Upper lobe of right lung (tissue), 1 donor: ENCODE measurements at regions not wholly inside any gene's neighbourhood (a gene's known extent, or its start where the extent isn't known, plus 50 kb on each side); places are given as distances from the start of the nearest gene placed in this dataset.

Source experiments
- ATAC-seq: fragments of 200-7000 bp; cut with Tn5 transposase; one replicate; pipeline ENCODE4 v1.9.1; 2020; ENCODE audit warnings: mild to moderate bottlenecking, moderate library complexity
- DNase-seq: peaks from one replicate; pipeline ENCODE4 v3.0.0-alpha.2; 2020
- H3K27ac ChIP-seq: fragments of 200-600 bp; one replicate; pipeline ENCODE4 v1.8.0; 2022
- H3K27me3 ChIP-seq: fragments of 200-600 bp; one replicate; pipeline ENCODE4 v1.8.0; 2022; ENCODE audit warnings: mild to moderate bottlenecking
- H3K36me3 ChIP-seq: fragments of 200-600 bp; one replicate; pipeline ENCODE4 v1.8.0; 2022
- H3K4me1 ChIP-seq: fragments of 200-600 bp; one replicate; pipeline ENCODE4 v1.8.0; 2022
- H3K4me3 ChIP-seq: fragments of 200-600 bp; one replicate; pipeline ENCODE4 v1.8.0; 2022; ENCODE audit warnings: mild to moderate bottlenecking
- H3K9me3 ChIP-seq: fragments of 200-600 bp; one replicate; pipeline ENCODE4 v1.8.0; 2022
- intact Hi-C: fragments of 100-400 bp; cut with DNase I; formaldehyde crosslinking; loops from one replicate; pipeline ENCODE4 v1.11.0; 2022
- TF ChIP-seq, protein P1 (sequence below): fragments of 200-600 bp; IDR thresholded peaks from one replicate; pipeline ENCODE4 v1.8.0; 2022; ENCODE audit warnings: antibody characterized with exemption
- donor health status: DM: no; HTN: yes; CAD: no; lungs with severe emphysema.

- no peaks in the 10 kb centered on the region for H3K27me3 ChIP-seq
- TF ChIP-seq, protein P1, sequence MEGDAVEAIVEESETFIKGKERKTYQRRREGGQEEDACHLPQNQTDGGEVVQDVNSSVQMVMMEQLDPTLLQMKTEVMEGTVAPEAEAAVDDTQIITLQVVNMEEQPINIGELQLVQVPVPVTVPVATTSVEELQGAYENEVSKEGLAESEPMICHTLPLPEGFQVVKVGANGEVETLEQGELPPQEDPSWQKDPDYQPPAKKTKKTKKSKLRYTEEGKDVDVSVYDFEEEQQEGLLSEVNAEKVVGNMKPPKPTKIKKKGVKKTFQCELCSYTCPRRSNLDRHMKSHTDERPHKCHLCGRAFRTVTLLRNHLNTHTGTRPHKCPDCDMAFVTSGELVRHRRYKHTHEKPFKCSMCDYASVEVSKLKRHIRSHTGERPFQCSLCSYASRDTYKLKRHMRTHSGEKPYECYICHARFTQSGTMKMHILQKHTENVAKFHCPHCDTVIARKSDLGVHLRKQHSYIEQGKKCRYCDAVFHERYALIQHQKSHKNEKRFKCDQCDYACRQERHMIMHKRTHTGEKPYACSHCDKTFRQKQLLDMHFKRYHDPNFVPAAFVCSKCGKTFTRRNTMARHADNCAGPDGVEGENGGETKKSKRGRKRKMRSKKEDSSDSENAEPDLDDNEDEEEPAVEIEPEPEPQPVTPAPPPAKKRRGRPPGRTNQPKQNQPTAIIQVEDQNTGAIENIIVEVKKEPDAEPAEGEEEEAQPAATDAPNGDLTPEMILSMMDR: no peak
- no peak overlapping the region for H3K4me3 ChIP-seq
- DNase-seq (no peak), ATAC-seq (no peak)
- H3K9me3 ChIP-seq: no peaks in the 10 kb centered on the region
- intact Hi-C loops: no loop called here
- no peak overlapping the region for H3K27ac ChIP-seq
- H3K4me1 ChIP-seq: peaks cover 6% of the 10 kb centered on the region
- H3K36me3 ChIP-seq: no peaks in the 10 kb centered on the region
Observed at GRCh38 chr1:82706741-82707140, 906.0 kb downstream of the ADGRL2 start.

- no peak for ATAC-seq
Observed at GRCh38 chr1:82704966-82705365, 904.2 kb downstream of the ADGRL2 start.

GRCh38 chr1:82704393-82704792 is 903.7 kb downstream of the ADGRL2 start:
- Histone ChIP-seq H3K9me3 (no peaks in the 10 kb centered on the region), H3K4me3 (no peak overlapping the region), H3K36me3 (no peaks in the 10 kb centered on the region), H3K27me3 (no peaks in the 10 kb centered on the region), H3K27ac (peak overlapping the region; percentile 27), H3K4me1 (peaks cover 6% of the 10 kb centered on the region)
- TF ChIP-seq, protein P1: no peak
- DNase-seq: no peak
- no peak for ATAC-seq
- intact Hi-C loops: no loop called here

More at GRCh38 chr1:82704966-82705365, 904.2 kb downstream of the ADGRL2 start:
- peak overlapping the region; percentile 27 for H3K27ac ChIP-seq
- H3K4me3 ChIP-seq: no peak overlapping the region
- H3K9me3 ChIP-seq: no peaks in the 10 kb centered on the region
- H3K4me1 ChIP-seq: peaks cover 6% of the 10 kb centered on the region
- TF ChIP-seq, protein P1: no peak
- no peaks in the 10 kb centered on the region for H3K36me3 ChIP-seq
- intact Hi-C loops: no loop called here
- no peaks in the 10 kb centered on the region for H3K27me3 ChIP-seq
- no peak for DNase-seq

DNA sequence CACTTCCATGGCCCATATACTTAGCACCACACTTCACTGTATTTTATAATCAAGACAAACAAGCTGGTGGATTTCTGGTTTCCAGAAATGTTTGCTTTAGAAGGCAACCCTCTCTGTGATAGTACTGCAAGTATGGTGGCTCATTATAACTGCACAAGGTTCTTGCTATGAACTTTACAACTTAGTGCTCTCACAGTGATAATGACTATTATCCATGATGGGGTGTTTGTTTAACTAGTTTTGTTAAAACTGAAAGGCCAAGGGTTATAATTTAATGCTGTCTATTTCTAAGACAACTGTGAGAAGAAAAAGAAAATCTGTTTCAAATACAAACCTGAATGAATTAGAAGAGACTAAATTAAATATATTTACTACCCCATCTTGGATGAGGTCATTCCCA is 903.2 kb downstream of the ADGRL2 start:
- intact Hi-C loops: no loop called here
- no peaks in the 10 kb centered on the region for H3K9me3 ChIP-seq
- DNase-seq (no peak), ATAC-seq (no peak)
- H3K27ac ChIP-seq: no peak overlapping the region
- H3K4me1 ChIP-seq: peaks cover 6% of the 10 kb centered on the region
- H3K36me3 ChIP-seq: no peaks in the 10 kb centered on the region
- TF ChIP-seq, protein P1: no peak
- H3K4me3 ChIP-seq: no peak overlapping the region
- H3K27me3 ChIP-seq: no peaks in the 10 kb centered on the region

GRCh38 chr1:82700476-82700875 is 899.7 kb downstream of the ADGRL2 start:
- no peaks in the 10 kb centered on the region for H3K27me3 ChIP-seq
- DNase-seq (no peak), ATAC-seq (no peak)
- TF ChIP-seq, protein P1: no peak
- no peak overlapping the region for H3K27ac ChIP-seq
- H3K4me3 ChIP-seq: no peak overlapping the region
- peaks cover 6% of the 10 kb centered on the region for H3K4me1 ChIP-seq
- no peaks in the 10 kb centered on the region for H3K36me3 ChIP-seq
- H3K9me3 ChIP-seq: no peaks in the 10 kb centered on the region
- intact Hi-C loops: no loop called here

DNA sequence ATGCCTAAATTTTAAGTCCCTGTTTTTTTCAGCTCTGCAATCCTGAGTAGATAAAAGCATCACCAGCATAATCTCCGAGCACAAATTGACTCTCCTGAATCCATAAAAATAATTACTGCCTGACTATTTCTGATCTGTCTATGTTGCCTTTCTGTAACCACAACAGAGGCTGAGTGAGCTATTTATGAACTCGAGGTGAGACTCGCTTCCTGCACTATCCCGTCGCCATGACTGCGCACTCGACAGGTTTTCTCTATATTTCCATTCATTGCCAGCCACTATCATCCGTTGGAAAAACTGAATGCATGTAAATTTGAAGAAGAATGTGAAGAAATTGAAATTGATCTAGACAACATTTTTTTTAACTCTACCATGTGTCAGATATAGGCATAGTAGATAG is 897.2 kb downstream of the ADGRL2 start:
- TF ChIP-seq, protein P1: no peak
- H3K9me3 ChIP-seq: no peaks in the 10 kb centered on the region
- DNase-seq: no peak
- intact Hi-C loops: no loop called here
- no peaks in the 10 kb centered on the region for H3K27me3 ChIP-seq
- H3K27ac ChIP-seq: no peak overlapping the region
- no peaks in the 10 kb centered on the region for H3K36me3 ChIP-seq
- no peak for ATAC-seq
- H3K4me1 ChIP-seq: no peaks in the 10 kb centered on the region
- no peak overlapping the region for H3K4me3 ChIP-seq
